NCI-H524 treated with DMSO at 0.1 percent for 48 hours (cell line): ENCODE measurements at regions not wholly inside any gene's neighbourhood (a gene's known extent, or its start where the extent isn't known, plus 50 kb on each side); places are given as distances from the start of the nearest gene placed in this dataset.
"Not testable (repeated sequence)": the region's sequence is repeated elsewhere in the genome, so short reads cannot be mapped to it uniquely, and the experiment has no call there.

ENCODE experiments used
- DNase-seq: peaks from one replicate; lab custom pipeline; 2025; lab: John Stamatoyannopoulos, UW

DNA sequence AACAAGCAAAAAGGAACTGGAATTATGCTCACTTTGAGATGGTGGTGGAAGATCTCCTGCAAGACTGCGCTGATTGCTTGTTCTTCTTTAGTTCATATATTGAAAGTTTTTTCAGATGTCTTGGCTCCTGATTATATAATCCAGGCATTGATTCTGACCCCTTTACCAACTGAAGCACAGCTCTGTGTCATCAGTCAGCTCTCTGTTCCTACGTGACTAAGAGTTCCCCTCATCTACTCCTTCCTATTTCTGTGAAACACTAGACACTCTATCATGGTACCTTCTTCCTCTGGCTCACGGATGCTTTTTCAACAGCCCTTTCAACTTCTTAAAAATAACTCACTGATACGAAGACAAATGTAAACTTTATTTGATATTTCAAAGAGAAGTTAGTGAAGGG lies 788.6 kb downstream of the SOCS6 start:
- DNase-seq = no peak

DNA sequence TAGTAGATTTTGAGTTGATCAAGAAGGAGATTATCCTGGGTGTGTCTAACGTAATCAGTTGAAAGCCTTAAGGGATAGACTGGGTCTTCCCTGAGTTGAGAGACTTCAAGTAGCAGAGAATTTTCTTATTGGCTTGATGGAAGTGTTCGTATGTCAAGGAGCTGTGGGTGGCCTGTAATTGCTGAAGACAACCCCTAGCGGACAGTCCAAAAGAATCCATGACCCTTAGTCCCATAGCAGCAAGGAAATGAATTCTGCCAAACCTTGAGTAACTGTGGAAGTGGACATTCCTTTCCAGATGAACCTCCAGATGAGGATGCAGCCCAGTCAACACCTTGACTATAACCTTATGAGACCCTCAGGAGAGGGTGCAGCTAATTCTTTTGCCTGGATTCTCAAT lies 786.3 kb downstream of the SOCS6 start:
- no peak for DNase-seq

DNA sequence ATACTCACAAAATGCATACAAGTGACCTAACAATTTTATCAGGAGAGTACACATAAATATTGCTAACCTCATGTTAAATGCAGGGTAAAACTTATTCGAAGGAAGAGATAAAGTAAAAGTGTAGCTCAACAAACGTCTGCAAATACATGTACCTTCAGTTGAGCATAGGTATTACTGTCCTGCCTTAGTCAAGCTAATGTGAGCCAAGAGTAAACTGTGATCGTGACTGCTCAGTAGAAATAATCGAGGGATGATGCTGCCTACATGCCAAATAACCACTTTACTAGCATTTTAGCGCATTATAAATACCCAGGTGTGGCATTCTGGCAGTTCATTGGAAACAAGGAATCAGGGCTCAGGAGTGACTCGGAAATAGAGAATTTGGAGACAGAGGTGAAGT lies 779.5 kb downstream of the SOCS6 start:
- DNase-seq = no peak

DNA sequence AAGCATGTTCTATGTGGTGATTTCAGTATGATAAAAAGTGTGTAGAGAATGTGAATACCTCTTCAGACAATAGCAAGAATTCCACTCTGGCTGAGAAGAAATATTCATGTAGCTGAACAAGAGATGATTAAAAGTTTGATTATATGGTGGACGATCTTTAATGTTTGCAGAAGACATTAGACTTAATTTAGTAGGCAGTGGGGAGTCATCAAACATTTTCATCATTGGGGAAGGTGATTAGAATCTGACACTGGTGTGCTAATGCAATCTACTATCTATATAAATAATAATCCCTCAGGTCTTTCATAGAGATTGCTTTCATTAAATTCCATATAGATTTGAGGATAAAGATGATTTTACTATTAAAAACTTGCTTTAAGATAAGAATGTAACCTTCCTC lies 761.0 kb downstream of the SOCS6 start:
- no peak for DNase-seq

DNA sequence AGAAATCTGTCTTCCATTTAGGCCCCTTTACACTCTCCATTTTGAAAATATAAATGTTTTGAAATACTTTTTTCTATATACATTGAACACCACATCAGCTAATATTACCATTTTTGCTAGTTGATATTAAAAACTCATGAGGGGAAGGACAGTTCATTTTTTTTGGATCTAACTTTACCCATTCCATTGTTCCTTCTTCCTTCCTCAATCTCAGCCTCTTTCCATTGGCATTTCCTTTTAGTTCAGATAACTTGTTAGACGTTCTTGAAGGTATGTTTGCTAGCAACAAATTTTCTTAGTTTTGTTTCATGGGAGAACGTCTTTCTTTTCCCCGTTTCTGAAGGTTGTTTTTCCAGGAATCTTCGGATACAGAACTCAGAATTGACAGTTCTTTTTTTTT lies 759.0 kb downstream of the SOCS6 start:
- no peak for DNase-seq

DNA sequence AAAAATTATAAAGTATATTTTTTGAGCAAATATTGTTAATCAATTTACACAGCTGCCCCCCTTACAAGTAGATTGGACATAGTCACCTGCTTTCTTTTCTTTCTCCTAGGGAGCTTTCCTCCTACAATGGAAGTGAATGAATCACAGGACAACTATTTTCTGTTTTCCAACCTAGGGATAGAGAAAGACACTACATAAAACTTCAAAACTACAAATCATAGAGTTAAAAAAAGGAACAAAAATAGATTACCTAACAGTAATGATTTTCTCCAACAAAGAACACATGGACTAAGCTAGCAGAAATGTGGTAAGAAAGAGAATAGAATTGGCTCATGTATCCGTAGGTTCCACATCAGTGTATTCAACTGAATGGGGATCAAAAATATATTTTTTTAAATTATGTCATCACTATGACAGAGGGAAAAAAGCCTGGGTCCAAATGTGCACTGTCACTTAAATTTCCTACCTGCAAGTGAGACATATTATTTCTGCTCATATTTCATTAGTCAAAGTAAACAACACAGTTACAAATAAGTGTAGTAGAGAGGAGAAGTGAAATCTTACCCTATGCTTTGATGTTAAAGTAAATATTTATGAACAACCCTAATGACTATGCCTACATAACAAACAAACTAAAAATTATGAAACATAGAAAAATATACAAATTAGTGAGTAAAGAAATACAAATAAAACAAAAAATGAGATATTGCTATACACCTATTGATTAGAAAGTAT lies 756.7 kb downstream of the SOCS6 start:
- no peak for DNase-seq

DNA sequence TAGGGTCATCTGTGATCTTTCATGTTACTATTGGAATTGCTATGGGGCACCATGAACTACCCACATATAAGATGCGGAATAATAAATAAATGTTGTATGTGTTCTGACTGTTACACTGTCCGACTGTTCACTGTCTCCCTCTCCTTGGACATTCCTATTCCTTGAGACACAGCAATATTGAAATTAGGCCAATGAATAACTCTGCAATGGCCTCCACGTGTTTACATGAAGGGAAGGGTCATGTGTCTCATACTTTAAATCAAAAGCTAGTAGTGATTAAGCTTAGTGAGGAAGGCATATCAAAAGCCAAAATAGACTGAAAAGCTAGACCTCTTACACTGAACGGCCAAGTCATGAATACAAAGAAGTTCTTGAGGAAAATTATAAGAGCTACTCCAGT lies 751.3 kb downstream of the SOCS6 start:
- no peak for DNase-seq

DNA sequence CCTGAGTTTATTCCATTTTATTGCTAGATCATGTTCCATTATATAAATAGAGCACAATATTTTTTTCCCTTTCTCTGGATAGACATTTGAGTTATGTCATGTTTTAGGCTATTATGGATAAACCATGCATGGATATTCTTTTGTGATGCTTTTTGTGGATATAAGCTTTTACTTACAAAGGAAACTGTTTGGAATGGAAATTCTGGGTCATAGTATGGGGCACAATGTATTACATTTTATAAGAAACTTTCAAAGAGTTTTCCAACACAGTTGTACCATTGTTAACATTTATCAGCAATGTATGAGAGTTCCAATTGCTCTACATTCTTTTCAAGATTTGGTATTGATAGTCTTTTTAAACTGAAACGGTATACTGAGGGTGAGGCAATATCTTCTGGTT lies 749.4 kb downstream of the SOCS6 start:
- no peak for DNase-seq

DNA sequence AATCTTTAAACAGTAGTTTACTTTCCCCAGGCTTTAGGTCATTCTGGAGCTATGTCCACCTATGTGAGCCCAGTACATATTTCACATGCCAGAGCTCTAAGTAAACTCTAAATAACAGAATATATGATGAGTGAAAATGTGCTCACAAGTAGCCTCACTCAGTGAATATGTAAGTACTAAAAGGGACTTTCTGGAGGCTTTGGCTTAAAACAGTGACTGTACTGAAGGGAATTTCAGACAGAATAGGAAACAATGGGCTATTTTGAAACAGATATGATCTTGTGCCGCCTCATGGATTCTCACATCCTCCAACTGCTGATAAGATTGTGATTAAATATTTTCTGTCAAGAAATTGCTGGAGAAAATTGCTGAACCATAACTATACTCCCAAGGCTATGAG lies 747.9 kb downstream of the SOCS6 start:
- DNase-seq = no peak

DNA sequence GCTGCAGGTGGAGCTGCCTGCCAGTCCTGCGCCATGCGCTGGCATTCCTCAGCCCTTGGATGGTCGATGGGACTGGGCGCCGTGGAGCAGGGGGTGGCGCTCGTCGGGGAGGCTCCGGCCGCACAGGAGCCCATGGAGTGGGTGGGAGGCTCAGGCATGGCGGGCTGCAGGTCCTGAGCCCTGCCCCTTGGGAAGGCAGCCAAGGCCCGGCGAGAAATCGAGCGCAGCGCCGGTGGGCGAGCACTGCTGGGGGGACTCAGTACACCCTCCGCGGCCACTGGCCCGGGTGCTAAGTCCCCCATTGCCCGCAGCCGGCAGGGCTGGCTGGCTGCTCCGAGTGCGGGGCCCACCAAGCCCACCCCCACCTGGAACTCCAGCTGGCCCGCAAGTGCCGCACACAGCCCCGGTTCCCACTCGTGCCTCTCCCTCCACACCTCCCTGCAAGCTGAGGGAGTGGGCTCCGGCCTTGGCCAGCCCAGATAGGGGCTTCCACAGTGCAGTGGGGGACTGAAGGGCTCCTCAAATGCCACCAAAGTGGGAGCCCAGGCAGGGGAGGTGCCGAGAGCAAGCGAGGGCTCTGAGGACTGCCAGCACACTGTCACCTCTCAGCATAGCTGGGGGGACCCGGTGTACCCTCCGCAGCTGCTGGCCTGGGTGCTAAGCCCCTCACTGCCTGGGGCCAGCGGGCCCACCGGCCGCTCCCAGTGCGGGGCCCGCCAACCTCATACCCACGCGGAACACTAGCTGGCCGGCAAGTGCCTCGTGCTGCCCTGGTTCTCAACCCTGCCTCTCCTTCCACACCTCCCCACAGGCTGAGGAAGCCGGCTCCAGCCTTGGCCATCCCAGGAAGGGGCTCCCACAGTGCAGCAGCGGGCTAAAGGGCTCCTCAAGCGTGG lies 742.7 kb downstream of the SOCS6 start:
- not testable (repeated sequence) for DNase-seq

DNA sequence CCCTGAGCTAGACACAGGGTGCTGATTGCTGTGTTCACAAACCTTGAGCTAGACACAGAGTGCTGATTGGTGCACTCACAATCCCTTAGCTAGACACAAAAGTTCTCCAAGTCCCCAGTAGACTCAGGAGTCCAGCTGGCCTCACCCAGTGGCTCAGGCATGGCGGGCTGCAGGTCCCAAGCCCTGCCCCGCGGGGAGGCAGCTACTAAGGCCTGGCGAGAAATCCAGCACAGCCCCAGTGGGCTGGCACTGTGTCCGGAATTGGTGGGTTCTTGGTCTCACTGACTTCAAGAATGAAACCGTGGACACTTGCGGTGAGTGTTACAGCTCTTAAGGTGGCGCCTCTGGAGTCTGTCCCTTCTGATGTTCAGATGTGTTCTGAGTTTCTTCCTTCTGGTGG lies 741.2 kb downstream of the SOCS6 start:
- not testable (repeated sequence) for DNase-seq

DNA sequence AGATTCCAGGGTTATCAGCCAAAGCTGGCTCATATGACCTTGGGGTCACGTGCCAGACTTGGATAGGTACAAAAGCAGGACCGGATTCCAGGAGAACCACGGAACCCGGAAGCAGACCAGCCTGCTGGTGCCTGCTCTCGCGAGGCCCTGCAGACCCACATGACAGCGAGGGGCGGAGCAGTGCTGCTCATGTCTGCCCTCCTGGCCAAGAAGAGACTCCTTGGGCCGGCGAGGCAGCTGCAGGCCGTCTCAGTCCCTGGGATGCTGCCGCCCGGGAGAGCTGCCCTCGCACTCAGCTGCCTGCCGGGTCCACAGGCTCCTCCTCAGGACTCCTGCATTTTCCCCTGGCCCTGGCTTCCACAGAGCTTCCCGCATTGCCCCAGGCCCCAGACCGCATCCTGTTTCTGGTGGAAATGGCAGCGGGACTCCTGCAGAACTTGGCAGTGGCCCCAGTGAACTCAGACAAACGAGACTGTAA lies 739.5 kb downstream of the SOCS6 start:
- no peak for DNase-seq

DNA sequence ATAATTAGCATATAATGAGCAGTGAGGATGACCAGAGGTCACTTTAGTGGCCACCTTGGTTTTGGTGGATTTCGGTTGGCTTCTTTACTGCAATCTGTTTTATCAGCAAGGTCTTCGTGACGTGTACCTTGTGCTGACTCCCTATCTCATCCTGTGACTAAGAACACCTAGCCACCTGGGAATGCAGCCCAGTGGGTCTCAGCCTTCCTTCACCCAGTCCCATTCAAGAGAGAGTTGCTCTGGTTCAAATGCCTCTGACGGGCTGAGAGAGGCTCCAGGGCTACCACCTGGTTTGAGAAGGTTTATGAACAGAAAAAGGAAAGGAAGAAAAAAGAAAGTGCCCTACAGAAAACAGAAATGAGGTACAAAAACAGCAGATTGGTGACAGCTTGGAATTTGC lies 738.7 kb downstream of the SOCS6 start:
- DNase-seq = no peak

DNA sequence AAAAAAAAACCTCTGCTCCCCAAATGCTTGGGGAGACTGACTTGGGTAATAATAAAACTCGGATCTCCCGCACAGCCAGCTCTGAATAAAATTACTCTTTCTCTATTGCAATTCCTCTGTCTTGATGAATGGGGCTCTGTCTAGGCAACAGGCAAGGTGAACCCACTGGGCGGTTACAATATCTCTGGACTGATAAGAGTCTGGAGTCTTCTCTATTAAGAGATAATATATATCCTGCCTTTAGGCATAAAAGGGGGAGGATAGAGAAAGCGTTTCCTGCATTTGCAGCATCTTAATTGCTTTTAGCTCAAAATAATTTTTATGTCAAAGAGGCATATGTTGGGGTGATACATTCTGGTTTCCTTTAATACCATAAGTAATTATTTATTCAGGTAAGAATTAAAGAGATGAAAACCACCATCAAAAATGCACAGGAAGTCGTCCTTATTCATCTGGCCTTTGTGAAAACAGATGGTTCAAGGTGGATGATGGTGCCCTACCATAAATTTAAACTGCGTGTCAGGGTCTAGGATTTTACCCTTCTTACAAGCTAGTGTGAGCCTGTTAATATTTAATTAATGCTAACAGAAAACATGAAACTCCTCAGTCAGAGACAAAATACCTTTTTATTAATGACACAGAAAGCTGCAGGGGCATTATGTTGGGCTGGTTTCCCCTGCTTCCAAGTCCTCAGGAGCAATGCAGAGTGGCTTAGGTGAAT lies 736.8 kb downstream of the SOCS6 start:
- no peak for DNase-seq

DNA sequence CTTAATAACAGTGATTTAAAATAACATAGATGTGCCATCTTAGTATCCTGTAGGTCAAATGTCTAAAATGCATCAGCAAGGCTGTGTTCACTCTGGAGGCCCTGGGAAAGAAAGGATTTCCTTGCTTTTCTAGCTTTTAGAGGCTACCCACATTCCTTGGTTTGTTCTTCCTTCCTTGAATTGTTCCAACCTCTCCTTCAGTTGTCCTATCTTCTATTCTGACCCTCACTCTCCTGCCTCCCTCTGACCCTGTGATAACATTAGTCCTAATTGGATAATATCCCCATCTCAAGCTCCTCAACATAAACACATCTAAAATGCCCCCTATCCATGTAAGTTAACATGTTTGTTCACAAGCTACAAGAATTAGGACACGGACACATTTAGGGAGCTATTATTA lies 733.5 kb downstream of the SOCS6 start:
- no peak for DNase-seq

DNA sequence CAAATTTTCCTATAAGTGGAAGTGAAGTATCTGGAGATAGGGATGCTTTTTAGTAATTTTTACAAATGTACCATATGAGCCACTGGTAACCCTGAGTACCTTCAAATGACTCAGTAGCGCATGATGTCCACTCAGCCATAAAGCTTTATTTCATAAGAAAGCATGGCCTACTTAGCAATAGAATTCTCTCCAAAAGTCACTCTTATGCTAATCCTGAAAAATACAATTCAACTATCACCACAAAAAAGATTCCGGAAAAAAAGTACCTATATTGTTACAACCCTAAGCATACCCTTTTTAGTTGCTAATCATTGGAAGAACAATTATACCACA lies 732.2 kb downstream of the SOCS6 start:
- DNase-seq = no peak

DNA sequence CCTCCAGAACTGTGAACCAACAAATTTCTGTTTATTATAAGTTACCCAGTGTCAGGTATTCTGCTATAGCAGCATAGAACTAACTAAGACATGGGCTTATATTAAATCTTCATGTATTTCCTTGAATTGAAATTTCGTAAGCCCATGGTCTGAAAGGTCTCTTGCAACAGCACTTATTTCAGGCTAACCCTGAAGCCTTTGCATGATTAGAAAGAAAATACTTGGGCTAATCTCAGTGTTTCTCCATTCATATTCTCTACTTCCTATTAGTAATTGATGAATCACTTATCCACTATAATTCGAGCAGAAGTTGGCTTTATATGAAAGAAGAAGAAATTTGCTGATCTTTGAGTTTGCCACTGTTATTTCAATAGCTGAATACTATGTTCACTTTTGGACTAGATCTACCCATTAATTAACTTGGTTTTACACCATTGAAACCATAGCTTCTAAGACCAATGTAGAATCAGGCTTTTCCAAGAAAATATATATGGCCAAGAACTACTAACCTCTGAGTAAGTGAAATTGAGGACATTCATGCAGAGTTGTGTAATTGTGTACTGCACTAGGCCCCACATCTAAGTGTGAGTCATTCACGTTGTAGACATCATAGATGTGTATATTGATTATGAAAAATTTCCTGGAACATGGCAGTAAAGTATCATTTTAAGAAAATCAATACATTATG lies 731.6 kb downstream of the SOCS6 start:
- DNase-seq = no peak

DNA sequence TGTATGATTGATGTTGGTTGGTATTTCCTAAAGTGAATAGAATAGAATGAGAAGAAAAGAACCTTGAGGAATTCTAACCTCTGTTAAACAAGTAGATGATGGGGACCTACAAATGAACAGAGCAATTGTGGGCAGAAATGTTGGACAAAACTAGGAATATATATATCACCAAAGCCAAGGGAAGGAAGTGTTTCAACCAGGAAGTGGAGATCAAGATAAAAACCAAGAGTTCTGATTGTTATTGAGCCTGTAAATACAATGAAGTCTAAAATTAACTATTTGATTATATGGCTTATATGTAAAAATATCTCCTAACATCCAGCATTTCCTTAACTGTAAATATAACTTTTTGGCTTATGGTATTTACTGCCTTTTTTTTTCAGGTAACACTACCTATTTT lies 730.0 kb downstream of the SOCS6 start:
- no peak for DNase-seq

DNA sequence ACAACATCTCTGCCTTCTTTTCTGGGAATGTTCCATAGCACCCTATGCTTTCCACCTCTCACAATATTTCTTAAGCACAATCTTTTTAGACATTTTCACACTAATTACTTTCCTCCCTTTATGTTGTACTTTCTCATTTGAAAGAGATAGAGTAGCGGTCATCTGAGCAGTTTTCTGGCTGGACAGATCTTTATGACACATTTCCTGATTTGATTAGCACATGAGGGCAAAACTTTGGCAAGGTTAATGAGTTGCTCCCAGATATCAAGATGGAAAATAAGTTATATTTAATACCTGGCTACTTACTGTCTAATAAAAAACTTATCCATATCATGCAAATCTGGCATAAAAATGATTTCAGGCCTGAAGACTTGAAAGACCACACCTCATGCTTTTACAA lies 723.9 kb downstream of the SOCS6 start:
- no peak for DNase-seq

DNA sequence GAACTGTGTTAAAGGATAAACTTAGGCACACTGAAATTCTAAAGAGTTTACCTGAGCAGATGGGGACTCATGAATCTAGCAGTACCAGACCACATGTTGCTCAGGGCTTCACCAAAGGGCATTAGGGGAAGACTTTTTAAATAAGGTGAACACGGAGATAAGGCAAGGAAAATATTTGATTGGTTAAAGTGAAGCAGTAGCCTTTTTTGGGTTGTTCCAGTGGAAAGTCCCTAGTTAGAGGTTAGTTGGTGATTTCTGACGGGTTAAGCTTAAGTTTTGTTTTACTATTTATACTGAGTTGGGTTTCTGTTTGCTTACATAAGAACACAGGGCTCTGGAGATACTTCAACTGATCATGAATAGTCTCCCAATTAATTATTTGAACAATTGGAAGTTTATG lies 722.5 kb downstream of the SOCS6 start:
- no peak for DNase-seq

DNA sequence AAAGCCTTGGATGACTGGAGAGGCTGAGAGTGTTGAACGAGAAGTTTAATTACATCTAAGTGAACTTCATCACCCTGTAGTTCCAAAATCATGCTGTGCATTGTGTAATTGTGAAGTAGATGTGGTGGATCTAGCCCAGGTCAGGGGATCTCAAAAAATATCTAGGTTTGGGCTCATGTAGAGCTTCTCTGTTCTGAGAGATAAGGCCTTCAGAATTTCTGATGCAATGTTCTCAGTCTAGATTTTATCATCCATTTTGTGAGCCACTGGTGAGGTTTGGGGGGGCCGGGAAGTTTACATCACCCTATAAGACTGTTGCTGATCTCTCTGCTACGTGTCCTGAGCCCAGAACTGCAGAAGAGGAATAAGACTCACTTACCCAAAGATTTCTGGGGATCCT lies 719.4 kb downstream of the SOCS6 start:
- no peak for DNase-seq

DNA sequence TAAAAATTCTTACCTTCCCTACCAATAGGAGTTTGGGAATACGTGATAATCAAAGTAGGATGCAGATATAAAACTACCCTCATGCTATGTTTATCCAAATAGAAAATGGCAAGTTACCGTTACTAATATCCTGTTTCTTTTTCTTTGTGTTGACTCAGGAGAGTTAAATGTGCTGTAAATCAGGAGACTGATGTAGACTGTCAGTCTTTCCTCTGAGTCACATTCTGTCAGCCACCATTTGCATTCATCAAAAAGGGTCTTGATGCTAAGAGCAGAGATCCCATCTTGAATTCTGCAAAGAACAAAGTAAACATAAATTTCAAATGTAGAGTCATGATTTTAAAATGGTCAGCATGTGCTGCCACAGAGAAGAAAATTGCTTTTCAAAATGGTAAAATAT lies 712.8 kb downstream of the SOCS6 start:
- DNase-seq = no peak
